ENCODE measurements at regions not wholly inside any gene's neighbourhood (a gene's known extent, or its start where the extent isn't known, plus 50 kb on each side); places are given as distances from the start of the nearest gene placed in this dataset.

DNA sequence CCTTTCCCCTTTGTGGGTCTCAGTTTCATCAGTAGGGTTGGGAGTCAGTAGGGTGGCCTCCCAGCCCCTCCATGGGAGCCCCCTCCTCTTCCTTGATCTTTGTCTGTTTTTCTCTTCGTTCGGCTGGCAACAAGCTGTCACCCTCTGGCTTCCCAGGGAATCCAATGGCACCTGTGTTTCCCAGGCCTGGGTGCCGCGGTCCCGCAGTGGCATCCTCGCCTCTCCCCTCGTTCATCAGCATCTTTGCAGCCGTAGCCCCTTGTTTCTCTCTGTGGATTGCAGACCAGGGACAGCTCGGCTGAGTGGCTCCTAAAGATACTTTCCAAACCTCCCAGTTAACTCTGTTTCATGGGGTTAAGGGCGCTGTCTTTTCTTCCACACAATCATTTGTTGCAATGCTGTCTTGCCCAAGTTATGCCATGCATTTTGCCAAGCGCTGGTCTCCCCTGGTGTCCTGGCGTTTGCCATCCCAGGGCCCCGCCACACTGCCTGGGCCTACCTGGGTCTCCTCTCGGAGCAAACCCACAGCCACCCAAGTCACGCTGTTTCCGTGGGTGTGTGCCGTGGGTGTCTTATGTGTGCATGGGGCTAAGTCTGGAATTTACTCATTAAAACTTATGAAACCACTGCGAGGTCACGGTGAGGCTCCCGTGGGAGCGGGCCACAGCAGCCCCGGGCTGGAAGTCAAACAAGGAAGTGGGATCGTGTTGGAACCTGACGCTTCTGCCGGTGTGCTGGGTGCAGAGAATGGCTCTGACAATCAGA lies 189.4 kb upstream of the SHH start:
- DNase-seq = no peak

DNA sequence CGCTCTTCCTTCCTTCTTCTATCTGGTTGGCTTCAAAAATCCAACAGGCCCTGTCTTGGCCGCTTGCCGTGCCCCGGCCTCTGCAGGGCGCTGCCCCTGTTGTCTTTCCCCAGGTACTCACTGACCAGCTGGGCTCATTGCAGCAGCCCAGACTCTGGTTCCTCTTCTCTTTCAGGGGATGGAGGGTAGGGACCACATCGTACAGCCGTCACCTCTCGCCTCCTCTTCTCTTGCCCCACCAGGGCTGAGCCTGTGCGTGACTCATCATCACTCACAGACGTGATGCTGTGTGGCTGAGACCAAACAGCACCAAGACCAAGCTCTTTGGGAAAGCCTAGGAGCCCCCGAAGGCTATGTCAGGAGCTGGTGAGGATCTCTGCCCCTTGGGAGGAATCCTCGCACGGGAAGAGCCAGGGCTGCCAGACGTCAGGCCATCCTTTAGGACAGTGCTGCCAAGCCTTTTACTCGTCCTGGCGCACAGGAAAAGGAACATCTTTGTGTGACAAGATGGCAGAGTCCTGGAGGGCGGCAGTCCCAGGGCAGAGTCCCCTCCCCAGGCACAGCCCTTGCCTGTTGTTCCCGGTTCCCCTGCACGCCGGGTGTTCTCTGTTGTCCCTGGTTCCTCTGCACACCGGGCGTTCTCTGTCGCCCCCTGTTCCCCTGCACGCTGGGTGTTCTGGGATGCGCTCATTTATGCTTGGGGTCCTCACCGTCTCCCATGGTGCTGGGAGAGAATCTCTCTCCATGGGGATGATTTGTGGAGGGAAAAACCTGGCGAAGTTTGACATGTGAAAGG lies 188.5 kb upstream of the SHH start:
- DNase-seq = no peak

DNA sequence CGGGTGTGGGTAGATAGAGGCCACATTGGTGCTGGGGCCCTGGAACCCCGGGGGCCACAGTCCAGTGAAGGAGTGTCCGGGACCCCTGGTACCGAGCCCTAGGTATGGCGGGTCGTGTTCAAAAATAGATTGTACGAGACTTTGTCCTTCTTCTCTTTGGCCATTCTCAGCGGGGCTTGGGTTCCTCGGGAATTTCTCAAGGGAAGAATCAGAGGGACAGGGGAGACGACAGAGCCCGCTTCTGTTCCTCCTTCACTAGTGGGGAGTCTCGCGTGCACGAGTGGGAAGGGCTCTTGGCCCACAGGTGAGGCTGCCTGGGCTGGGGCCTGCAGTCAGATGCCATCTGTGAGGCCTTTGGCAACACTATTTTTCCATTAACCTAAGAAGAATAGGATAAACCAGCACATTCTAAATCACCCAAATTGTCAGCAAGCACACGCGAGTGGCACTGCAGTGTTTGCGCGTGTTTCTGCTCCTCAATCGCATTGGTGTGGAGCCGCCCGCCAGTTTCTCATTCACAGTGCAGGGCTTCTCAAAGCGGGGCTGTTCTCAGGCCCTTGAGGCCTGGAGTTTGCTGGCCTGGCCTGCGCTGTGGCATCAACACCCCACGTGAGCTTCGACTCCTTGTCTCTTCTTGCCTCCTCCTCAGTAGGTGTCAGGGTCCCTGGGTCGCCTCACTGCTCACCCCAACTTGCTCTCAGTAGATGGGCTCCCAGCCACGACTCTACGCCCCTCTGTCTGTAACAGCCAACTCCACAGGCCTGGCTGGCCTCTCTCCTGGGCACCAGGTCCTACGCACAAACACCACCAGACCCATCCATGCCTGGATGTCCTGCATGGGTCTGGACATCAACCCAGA lies 187.6 kb upstream of the SHH start:
- DNase-seq = no peak

GRCh38 chr7:155998766-155999630 lies 186.7 kb upstream of the SHH start:
- DNase-seq = no peak

DNA sequence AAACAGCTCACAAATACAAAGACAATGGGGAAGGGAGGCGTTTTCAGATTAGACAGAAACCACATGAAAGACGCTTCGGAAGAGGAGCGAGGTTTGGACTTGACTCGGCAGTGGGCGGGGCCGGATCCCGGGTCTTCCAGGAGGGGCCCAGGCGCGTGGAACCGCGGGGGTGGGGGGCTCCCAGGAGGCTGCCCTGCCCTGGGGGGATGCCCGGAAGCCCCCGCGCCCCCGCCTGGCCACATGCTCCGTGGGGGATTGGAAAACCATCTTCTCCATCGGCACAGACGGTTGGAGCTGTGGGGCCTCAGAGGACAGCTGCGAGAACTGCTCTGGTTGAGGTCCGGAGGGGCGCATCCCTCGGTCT lies 186.0 kb upstream of the SHH start:
- DNase-seq = no peak

DNA sequence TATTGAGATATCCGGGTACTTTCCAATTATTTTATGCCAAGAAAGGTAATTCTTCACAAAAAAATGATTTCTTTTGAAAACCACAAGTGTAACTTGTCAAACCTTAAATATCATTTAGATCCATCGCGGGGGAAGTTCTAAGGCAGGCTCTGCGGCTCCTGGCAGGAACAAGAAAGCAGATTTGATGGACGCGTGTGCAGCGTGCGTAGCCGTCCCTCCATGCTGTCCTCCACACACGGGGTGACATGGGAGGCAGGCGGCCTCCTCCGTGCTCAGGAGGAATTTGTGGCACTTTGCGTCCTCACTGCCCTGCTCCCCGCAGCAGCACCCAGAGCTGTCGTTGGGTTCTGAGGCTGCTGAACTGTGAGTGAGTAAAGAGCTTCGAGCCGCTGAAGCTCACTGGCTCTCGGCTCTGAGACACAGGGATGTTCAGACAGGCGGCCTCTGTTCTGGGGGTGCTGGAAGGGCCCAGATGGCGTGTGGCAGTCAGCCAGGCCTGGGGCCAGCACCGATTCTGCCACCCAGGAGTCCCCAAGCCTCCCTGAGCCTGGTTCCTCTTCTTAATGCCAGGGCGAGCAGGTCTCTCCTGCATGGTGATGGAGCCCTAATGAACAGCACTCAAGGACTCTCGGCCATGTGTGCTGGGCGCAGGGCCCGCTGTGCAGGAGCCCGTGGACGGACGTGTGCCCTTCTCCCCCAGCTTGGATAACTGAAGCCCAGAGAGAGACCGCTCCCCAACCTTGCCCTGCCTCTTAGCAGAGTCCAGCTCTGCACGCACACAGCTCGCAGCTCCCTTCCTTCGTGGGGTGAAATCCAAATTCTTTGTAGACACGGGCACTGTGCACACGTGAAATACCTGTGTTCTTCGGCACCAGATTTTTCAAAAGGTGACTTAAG lies 185.4 kb upstream of the SHH start:
- no peak for DNase-seq

GRCh38 chr7:155996718-155997280 lies 184.5 kb upstream of the SHH start:
- no peak for DNase-seq

GRCh38 chr7:155995183-155995612 lies 182.9 kb upstream of the SHH start:
- no peak for DNase-seq

GRCh38 chr7:155994279-155994811 lies 182.1 kb upstream of the SHH start:
- DNase-seq = no peak

DNA sequence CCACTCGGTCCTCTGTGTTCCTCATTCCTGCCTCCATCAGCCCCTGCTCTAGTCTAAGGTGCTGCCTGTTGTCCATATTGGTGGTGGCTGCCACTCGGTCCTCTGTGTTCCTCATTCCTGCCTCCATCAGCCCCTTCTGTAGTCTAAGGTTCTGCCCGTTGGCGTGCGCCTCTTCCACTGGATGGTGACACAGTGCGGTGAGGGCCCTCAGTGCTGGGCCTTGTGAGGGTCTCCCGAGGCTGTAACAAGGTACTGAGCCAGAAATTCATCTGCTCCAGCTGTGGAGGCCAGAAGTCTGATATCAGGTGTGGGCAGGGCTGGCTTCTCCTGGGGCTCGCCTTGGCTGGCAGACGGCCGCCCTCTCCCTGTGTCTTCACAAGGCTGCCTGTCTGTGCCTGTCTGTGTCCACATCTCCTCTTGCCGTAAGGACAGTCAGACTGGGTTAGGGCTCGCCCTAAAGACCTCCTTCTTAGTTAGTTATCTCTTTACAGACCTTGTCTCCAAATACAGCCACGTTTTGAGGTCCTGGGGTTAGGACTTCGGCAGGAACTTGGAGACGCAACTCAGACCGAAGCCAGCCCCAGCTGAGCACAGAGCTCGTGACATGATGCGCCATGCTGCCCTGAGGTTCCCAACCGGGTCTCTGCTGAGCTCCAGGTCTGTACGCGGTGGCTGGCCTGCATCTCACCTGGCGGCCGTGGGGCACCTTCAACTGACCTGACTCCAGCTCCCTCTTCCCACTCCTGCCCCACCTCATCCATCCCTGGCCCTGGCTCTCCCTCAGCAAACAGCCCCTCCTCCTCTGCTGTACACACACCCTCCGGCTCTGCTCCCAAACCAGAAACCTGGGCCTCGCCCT lies 181.4 kb upstream of the SHH start:
- DNase-seq = no peak

- no peak for DNase-seq
These were observed 180.7 kb upstream of the SHH start for GRCh38 chr7:155992974-155993373.

DNA sequence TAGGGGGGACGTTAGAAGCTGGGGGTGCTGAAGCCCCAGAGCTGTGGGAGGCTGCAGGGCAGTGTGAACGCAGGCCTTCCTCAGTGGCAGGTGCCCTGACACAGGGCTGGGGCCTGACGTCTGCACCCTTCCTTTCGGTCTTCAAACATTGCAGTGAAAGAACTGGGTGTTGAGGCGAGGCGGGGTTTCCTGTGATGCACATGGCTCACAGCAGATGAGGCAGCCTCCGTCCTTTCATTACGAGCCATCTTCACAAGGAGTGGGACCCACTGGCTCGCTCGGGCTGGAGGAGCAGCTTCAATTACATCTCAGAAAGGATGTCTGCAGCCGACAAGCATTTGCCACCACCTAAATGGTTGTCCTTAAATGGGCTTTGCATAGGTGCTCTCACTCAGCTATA lies 180.3 kb upstream of the SHH start:
- DNase-seq = no peak

- no peak for DNase-seq
These were observed 179.8 kb upstream of the SHH start for GRCh38 chr7:155992107-155992506.

- no peak for DNase-seq
These were observed 179.2 kb upstream of the SHH start for GRCh38 chr7:155991470-155991869.

- no peak for DNase-seq
These were observed 176.2 kb upstream of the SHH start for GRCh38 chr7:155988416-155988815.

DNA sequence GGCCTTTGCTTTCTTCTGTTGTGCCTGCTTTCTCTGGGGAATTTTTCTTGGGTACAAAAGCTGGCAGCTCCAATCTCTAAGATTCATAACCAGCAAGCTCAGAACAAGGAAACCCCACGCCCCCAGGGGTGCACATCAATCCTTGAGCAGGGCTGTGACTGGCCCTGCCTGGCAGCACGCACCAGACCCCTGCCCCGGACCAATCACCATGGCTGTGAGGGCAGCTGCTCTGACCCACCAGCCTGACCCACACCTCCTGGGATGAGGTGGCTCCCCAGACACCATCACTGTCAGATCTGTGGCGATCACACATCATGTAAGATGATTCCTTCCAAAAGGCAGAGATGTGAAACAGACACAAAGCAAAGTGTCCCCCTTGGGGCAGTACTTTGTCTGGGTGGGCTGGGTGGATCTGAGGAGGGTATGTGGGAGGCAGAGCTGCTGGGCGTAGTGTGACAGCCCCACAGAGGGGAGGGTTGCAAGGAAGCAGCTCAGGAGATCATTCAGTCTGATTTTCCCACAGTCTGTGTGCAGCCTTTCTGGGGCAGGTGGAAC lies 175.5 kb upstream of the SHH start:
- no peak for DNase-seq

DNA sequence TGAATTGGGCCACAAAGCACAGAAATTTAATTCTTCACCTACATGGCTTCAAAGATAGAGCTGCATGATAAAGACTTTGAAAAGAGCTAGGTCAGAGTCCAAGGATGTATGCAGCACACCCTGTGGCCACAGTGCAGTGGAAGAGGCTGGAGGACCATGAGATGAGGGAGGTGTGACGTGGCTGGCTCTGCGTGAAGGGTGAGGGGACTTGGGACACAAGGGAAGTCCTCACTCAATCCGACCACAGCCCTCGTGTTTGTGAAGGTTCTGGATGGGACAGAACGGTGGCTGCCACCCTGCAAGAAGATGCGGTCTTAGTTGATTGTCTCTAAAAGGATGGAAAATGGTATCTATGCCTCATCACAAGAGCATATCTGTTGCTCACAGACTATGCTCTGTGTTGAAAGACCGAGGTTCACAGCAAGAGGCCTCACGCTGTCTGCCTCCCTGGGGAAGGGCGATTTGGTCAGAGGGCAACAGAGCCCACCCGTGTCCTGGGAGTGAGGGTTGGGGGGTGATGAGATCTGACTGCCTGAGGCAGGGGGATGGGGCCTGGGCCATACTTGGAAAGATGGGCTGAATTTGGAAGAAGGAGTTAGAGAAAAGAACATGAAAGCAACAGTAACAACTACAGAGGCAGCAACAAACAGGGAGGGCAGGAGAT lies 174.4 kb upstream of the SHH start:
- DNase-seq = no peak

DNA sequence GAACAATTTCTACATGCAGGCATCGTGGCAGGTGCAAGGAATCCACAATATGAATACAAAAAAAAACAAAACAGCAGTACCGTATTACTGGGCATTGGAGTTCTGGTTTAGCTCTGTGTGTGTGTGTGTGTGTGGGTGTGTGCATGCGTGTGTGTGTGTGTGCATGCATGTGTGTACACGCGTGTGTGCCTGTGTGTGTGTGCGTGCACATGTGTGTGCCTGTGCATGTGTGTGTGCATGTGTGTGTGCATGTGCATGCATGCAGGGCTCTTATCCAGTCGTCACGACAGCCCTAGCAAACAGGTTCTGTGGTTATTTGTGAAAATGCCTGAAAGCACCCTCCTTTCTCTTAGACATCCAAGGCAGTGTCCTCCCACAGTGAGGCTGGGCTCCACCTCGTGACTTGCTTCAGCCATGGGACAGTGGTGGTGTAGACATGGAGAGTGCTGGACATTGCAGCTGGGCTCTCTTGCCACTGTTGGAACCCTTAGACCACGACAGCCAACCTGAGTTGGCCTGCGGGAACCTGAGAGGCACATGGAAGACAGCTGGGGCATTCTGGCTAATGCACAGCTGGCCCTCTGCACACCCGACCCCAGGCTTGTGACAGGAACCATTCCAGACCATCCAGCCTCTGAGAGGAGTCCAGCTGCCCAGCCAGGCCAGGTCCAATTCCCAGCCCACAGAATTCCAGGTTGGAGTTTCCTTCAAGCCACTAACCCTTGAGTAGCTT lies 173.4 kb upstream of the SHH start:
- no peak for DNase-seq

Measured in right forelimb (tissue), 1 donor.